Neutrophil (primary cell): ENCODE measurements at regions not wholly inside any gene's neighbourhood (a gene's known extent, or its start where the extent isn't known, plus 50 kb on each side); places are given as distances from the start of the nearest gene placed in this dataset.

Source experiments
- H3K27ac ChIP-seq: fragments of 200-600 bp; sonication (generic); 2 replicates; pipeline ENCODE4 v1.5.1; 2016; ENCODE audit warnings: mild to moderate bottlenecking, moderate library complexity
- H3K27me3 ChIP-seq: fragments of 200-600 bp; sonication (generic); 2 replicates; pipeline ENCODE4 v1.6.0; 2016; ENCODE audit warnings: mild to moderate bottlenecking
- H3K36me3 ChIP-seq: fragments of 200-600 bp; sonication (generic); 2 replicates; pipeline ENCODE4 v1.5.1; 2017
- H3K4me1 ChIP-seq, 2 experiments: fragments of 200-600 bp in 1 of 2; sonication (generic) in 1 of 2; 1 replicate in 1 of 2; 2 replicates in 1 of 2; pipeline versions ENCODE4 v1.5.1 to v1.6.1; 2013 to 2016; ENCODE audit warnings: low read depth in 1 of 2, low read length in 1 of 2, mild to moderate bottlenecking in 1 of 2, moderate library complexity in 1 of 2; ENCODE audit not compliant: control insufficient read depth in 1 of 2, insufficient read depth in 1 of 2
- H3K4me3 ChIP-seq, 2 experiments: fragments of 200-600 bp in 1 of 2; sonication (generic) in 1 of 2; 1 replicate in 1 of 2; 2 replicates in 1 of 2; pipeline ENCODE4 v1.5.1; 2013 to 2016; ENCODE audit warnings: low read depth in 1 of 2, low read length in 1 of 2, mild to moderate bottlenecking in 1 of 2, moderate library complexity in 1 of 2
- H3K9me3 ChIP-seq: fragments of 200-600 bp; sonication (generic); 2 replicates; pipeline ENCODE4 v1.5.1; 2016
- CTCF ChIP-seq: fragments of 200-600 bp; sonication (generic); IDR thresholded peaks from 2 replicates; pipeline ENCODE4 v1.5.1; 2016; ENCODE audit warnings: antibody characterized with exemption

DNA sequence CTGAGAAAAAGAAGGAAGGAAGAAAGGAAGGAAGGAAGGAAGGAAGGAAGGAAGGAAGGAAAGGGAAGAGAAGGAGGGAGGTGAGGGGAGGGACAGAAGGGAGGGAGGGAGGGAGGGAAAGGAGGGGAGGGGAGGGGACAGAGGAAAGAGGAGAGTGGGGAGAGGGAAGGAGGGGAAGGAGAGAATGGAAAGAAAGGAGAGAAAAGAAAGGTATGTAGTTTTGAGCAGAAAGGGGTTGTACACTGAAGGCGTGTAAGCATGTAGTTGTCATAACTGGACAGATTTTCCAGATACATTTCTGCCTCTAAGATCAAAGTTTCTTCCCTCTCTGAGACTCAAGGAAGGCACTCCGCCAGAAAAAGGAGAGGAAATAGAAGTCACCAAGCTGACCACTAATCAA lies 113.4 kb upstream of the KBTBD8 start:
- Histone ChIP-seq H3K27me3 (no peaks in the 10 kb centered on the region), H3K4me1 (no peaks in the 10 kb centered on the region), H3K36me3 (no peaks in the 10 kb centered on the region), H3K27ac (no peak overlapping the region), H3K4me3 (no peak overlapping the region), H3K9me3 (no peaks in the 10 kb centered on the region)
- no peak for TF ChIP-seq CTCF

- Histone ChIP-seq H3K36me3 (no peaks in the 10 kb centered on the region), H3K4me1 (no peaks in the 10 kb centered on the region), H3K4me3 (no peak overlapping the region), H3K9me3 (no peaks in the 10 kb centered on the region), H3K27ac (no peak overlapping the region), H3K27me3 (no peaks in the 10 kb centered on the region)
- no peak for TF ChIP-seq CTCF
Observed at GRCh38 chr3:66885326-66886000, 112.6 kb upstream of the KBTBD8 start.

DNA sequence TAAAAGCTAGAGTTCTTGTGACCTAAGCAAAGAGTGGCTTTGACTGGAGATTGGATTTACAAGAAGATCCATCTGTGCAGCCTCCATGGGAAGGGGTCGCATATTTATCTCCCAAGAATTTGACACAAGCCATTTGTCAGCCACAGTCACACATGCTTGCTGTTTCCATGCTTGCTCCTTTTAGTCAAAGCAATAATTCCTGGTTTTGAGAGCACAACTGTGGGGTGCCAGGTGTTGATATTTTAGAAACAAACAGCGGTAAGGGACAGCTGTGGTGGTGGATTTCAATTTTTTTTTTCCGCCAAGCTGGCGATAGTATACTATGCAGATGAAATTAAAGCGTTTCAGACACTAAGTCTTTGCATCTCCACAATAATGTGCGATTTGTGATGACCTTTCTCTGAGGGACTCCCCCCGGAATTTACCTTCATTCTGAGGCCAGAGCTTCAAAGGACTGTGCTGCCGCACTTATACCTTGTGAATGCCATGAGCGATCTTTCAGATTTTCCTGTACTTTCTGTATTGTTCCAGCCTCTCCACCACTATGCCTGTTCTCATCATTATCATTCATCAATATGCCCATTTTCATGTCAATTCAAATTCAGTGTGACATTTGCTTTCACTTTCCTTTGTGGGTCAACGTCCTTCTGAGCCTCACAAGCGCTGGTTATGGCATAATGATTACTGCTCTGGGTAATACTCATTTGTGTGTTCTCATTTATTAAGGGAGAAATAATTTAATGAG lies 108.2 kb upstream of the KBTBD8 start:
- H3K4me3 ChIP-seq, result no peak overlapping the region
- no peak overlapping the region for H3K27ac ChIP-seq
- H3K4me1 ChIP-seq, result no peaks in the 10 kb centered on the region
- H3K9me3 ChIP-seq, result no peaks in the 10 kb centered on the region
- H3K36me3 ChIP-seq, result no peaks in the 10 kb centered on the region
- H3K27me3 ChIP-seq, result no peaks in the 10 kb centered on the region
- TF ChIP-seq CTCF, result no peak

- Histone ChIP-seq H3K9me3 (no peaks in the 10 kb centered on the region), H3K36me3 (no peaks in the 10 kb centered on the region), H3K4me3 (no peak overlapping the region), H3K27ac (no peak overlapping the region), H3K27me3 (no peaks in the 10 kb centered on the region), H3K4me1 (no peaks in the 10 kb centered on the region)
- no peak for TF ChIP-seq CTCF
Observed at GRCh38 chr3:66898155-66898554, 100.0 kb upstream of the KBTBD8 start.

- no peak for TF ChIP-seq CTCF
- no peaks in the 10 kb centered on the region for H3K4me1 ChIP-seq
- no peaks in the 10 kb centered on the region for H3K36me3 ChIP-seq
- H3K9me3 ChIP-seq, result no peaks in the 10 kb centered on the region
- H3K27ac ChIP-seq, result no peak overlapping the region
- no peaks in the 10 kb centered on the region for H3K27me3 ChIP-seq
- no peak overlapping the region for H3K4me3 ChIP-seq
Observed at GRCh38 chr3:66904336-66904735, 93.8 kb upstream of the KBTBD8 start.
